HepG2 (cell line): ENCODE measurements at regions not wholly inside any gene's neighbourhood (a gene's known extent, or its start where the extent isn't known, plus 50 kb on each side); places are given as distances from the start of the nearest gene placed in this dataset.

Experiments
- ATAC-seq: fragments of 200-7000 bp; cut with Tn5 transposase; 3 replicates; pipeline ENCODE4 v1.9.1; 2020; ENCODE audit warnings: mild to moderate bottlenecking, moderate library complexity
- BruUV-seq: library from RNA; stranded (reverse); fragments of 400-500 nt; replicated peaks from 2 replicates; lab custom pipeline; 2021; lab: Mats Ljungman, UMichigan
- CTCF ChIA-PET: fragments of 300-600 bp; formaldehyde crosslinking; extraction: SDS; loops from one replicate; lab custom pipeline; 2021; ENCODE audit warnings: low total read pairs, inconsistent platforms, low intra/inter-chr PET ratio; lab: Yijun Ruan, JAX
- POLR2A ChIA-PET: fragments of 350-600 bp; sonication (Branson Sonifier 250); formaldehyde crosslinking; loops from one replicate; lab custom pipeline; 2020; ENCODE audit warnings: antibody characterized with exemption, inconsistent platforms; lab: Yijun Ruan, JAX
- DNase-seq: peaks from one replicate; pipeline ENCODE4 v3.0.0-alpha.2; 2015; ENCODE audit warnings: low spot score
- FAIRE-seq: peaks from 3 replicates; lab custom pipeline; 2011; peaks lifted over from hg19 to GRCh38; lab: Jason Lieb, UNC
- H2AFZ ChIP-seq: one replicate; pipeline ENCODE4 v1.6.1; 2011; ENCODE audit warnings: low read length, inconsistent platforms
- H3K27ac ChIP-seq: fragments of 300-600 bp; 3 replicates; pipeline ENCODE4 v1.8.0; 2011; ENCODE audit warnings: mixed run types, mild to moderate bottlenecking, mixed read lengths, low read length, inconsistent platforms; ENCODE audit not compliant: insufficient read depth; ENCODE audit errors: extremely low read length
- H3K27me3 ChIP-seq, 2 experiments: fragments of 200-600 bp in 1 of 2; 2 replicates in 1 of 2; 3 replicates in 1 of 2; pipeline versions ENCODE4 v1.6.0 to v1.8.0; 2011; ENCODE audit warnings: low read length in 2 of 2, mild to moderate bottlenecking in 2 of 2, moderate library complexity in 2 of 2, inconsistent platforms in 1 of 2; ENCODE audit not compliant: insufficient read depth in 2 of 2, control insufficient read depth in 1 of 2
- H3K36me3 ChIP-seq, 2 experiments: fragments of 200-600 bp in 1 of 2; replicated peaks in 1 of 2; 2 replicates in 1 of 2; 3 replicates in 1 of 2; pipeline versions ENCODE4 v1.5.1 to v1.8.0; 2011; ENCODE audit warnings: low read length in 2 of 2, inconsistent platforms in 1 of 2; ENCODE audit not compliant: insufficient read depth in 2 of 2, control insufficient read depth in 1 of 2
- H3K4me1 ChIP-seq: 2 replicates; pipeline ENCODE4 v1.5.1; 2012; ENCODE audit warnings: low read length, inconsistent platforms; ENCODE audit not compliant: insufficient read depth
- H3K4me2 ChIP-seq: 2 replicates; pipeline ENCODE4 v1.6.0; 2011; ENCODE audit warnings: low read depth, low read length, inconsistent platforms
- H3K4me3 ChIP-seq, 3 experiments: fragments of 200-600 bp in 1 of 3; sonication (generic), shearing (Covaris generic) in 1 of 3; replicated peaks in 1 of 3; 2 replicates each; pipeline ENCODE4 v1.5.1; 2011 to 2016; ENCODE audit warnings: low read length in 3 of 3, inconsistent platforms in 2 of 3, low read depth in 2 of 3, mild to moderate bottlenecking in 2 of 3, control low read depth in 1 of 3, mixed read lengths in 1 of 3; ENCODE audit not compliant: insufficient read depth in 1 of 3
- H3K79me2 ChIP-seq: one replicate; pipeline ENCODE4 v1.6.1; 2011; ENCODE audit warnings: low read length, inconsistent platforms; ENCODE audit not compliant: insufficient read depth
- H3K9ac ChIP-seq: 2 replicates; pipeline ENCODE4 v1.6.0; 2011; ENCODE audit warnings: mild to moderate bottlenecking, low read depth, low read length, inconsistent platforms; ENCODE audit not compliant: insufficient read depth
- H3K9me3 ChIP-seq: 2 replicates; pipeline ENCODE4 v1.5.1; 2012; ENCODE audit warnings: mild to moderate bottlenecking, low read length
- H4K20me1 ChIP-seq: 2 replicates; pipeline ENCODE4 v1.6.0; 2011; ENCODE audit warnings: inconsistent platforms, mild to moderate bottlenecking, low read length, moderate library complexity; ENCODE audit not compliant: insufficient read depth
- CCAR2 ChIP-seq: fragments of 200-400 bp; formaldehyde crosslinking; optimal IDR thresholded peaks from 2 replicates; pipeline ENCODE3; 2018; ENCODE audit warnings: low read depth, mild to moderate bottlenecking, low read length, moderate library complexity
- GLI4 ChIP-seq: sonication (generic); formaldehyde crosslinking; IDR thresholded peaks from 2 replicates; pipeline ENCODE4 v1.5.1; 2020; ENCODE audit warnings: missing genetic modification reagents, mild to moderate bottlenecking, moderate library complexity, borderline replicate concordance
- HNRNPUL1 ChIP-seq: fragments of 200-400 bp; formaldehyde crosslinking; IDR thresholded peaks from 2 replicates; pipeline ENCODE4 v1.6.1; 2017; ENCODE audit warnings: low read depth, mild to moderate bottlenecking, low read length, moderate library complexity
- KDM2A ChIP-seq: sonication (generic); formaldehyde crosslinking; IDR thresholded peaks from 2 replicates; pipeline ENCODE4 v1.4.0; 2020; ENCODE audit warnings: low read depth, missing genetic modification reagents, borderline replicate concordance
- SOX6 ChIP-seq, 2 experiments: fragments of 450-650 bp in 1 of 2; sonication (generic) in 1 of 2; formaldehyde crosslinking in 1 of 2; IDR thresholded peaks; 2 replicates each; pipeline versions ENCODE4 v1.4.0 to v1.6.1; 2017 to 2020; ENCODE audit warnings: antibody characterized with exemption in 1 of 2, mild to moderate bottlenecking in 1 of 2, missing genetic modification reagents in 1 of 2
- SPEN ChIP-seq: sonication (generic); formaldehyde crosslinking; IDR thresholded peaks from 2 replicates; pipeline ENCODE4 v1.5.1; 2020; ENCODE audit warnings: low read depth, mild to moderate bottlenecking, missing genetic modification reagents
- XBP1 ChIP-seq: sonication (generic); formaldehyde crosslinking; IDR thresholded peaks from 2 replicates; pipeline ENCODE4 v1.5.0; 2020; ENCODE audit warnings: missing genetic modification reagents
- ZNF24 ChIP-seq: fragments of 450-650 bp; IDR thresholded peaks from 2 replicates; pipeline ENCODE4 v1.6.1; 2017; ENCODE audit warnings: antibody characterized with exemption, mild to moderate bottlenecking
- ZNF354B ChIP-seq: sonication (generic); formaldehyde crosslinking; IDR thresholded peaks from 2 replicates; pipeline ENCODE4 v1.8.0; 2022; ENCODE audit warnings: mild to moderate bottlenecking, missing genetic modification reagents
- ZNF557 ChIP-seq: sonication (generic); formaldehyde crosslinking; IDR thresholded peaks from 2 replicates; pipeline ENCODE4 v1.4.0; 2020; ENCODE audit warnings: missing genetic modification reagents
- ZNF703 ChIP-seq: sonication (generic); formaldehyde crosslinking; IDR thresholded peaks from 2 replicates; pipeline ENCODE4 v1.5.1; 2020; ENCODE audit warnings: missing genetic modification reagents, mild to moderate bottlenecking, moderate library complexity, borderline replicate concordance
- in situ Hi-C: cut with HindIII; loops from 2 replicates; pipeline ENCODE4 v1.10.0; 2017; ENCODE audit warnings: low pct_unique_long_range_greater_than_20kb; ENCODE audit not compliant: extremely low pct_ligation_motif_present
- intact Hi-C: fragments of 100-400 bp; cut with micrococcal nuclease; formaldehyde crosslinking; loops from one replicate; pipeline ENCODE4 v1.10.0; 2022; ENCODE audit not compliant: unreplicated experiment
- TF ChIP-seq, protein P1 (sequence below): sonication (generic); formaldehyde crosslinking; IDR thresholded peaks from 2 replicates; pipeline ENCODE4 v1.4.0; 2020; ENCODE audit warnings: mild to moderate bottlenecking, missing genetic modification reagents
- TF ChIP-seq, protein P2 (sequence below): sonication (generic); formaldehyde crosslinking; IDR thresholded peaks from 2 replicates; pipeline ENCODE4 v1.8.0; 2022; ENCODE audit warnings: missing genetic modification reagents, mild to moderate bottlenecking, inconsistent platforms, borderline replicate concordance
- TF ChIP-seq, protein P3 (sequence below): sonication (generic); formaldehyde crosslinking; IDR thresholded peaks from 2 replicates; pipeline ENCODE4 v1.5.0; 2020; ENCODE audit warnings: missing genetic modification reagents
- TF ChIP-seq, protein P4 (sequence below): sonication (generic); formaldehyde crosslinking; IDR thresholded peaks from 2 replicates; pipeline ENCODE4 v1.8.1; 2022; ENCODE audit warnings: low read depth, mild to moderate bottlenecking, missing genetic modification reagents
- TF ChIP-seq, protein P5 (sequence below): sonication (generic); formaldehyde crosslinking; IDR thresholded peaks from 2 replicates; pipeline ENCODE4 v1.4.0; 2020; ENCODE audit warnings: missing genetic modification reagents

DNA sequence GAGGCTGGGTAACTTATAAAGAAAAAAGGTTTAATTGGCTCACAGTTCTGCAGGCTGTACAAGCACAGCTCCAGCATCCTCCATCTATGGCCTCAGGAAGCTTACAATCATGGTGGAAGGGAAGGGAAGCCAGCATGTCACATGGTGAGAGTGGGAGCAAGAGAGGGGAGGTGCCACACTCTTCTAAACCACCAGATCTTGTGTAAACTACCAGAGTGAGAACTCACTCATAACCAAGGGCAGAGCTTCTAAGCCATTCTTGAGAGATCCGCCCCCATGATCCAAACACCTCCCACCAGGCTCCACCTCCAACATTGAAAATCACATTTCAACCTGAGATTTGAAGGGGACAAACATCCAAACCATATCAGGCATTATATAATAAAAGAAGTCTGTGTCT, 121.6 kb upstream of the CDC42EP3 start (continued):
- TF ChIP-seq SOX6 (IDR thresholded peaks at IDR 0.05) (no peak), SOX6 (CRISPR knock-in tag; IDR thresholded peaks at IDR 0.05) (no peak), CCAR2 (no peak), ZNF557 (no peak)
- TF ChIP-seq, protein P1, sequence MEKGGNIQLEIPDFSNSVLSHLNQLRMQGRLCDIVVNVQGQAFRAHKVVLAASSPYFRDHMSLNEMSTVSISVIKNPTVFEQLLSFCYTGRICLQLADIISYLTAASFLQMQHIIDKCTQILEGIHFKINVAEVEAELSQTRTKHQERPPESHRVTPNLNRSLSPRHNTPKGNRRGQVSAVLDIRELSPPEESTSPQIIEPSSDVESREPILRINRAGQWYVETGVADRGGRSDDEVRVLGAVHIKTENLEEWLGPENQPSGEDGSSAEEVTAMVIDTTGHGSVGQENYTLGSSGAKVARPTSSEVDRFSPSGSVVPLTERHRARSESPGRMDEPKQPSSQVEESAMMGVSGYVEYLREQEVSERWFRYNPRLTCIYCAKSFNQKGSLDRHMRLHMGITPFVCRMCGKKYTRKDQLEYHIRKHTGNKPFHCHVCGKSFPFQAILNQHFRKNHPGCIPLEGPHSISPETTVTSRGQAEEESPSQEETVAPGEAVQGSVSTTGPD (CRISPR knock-in tag): no peak

DNA sequence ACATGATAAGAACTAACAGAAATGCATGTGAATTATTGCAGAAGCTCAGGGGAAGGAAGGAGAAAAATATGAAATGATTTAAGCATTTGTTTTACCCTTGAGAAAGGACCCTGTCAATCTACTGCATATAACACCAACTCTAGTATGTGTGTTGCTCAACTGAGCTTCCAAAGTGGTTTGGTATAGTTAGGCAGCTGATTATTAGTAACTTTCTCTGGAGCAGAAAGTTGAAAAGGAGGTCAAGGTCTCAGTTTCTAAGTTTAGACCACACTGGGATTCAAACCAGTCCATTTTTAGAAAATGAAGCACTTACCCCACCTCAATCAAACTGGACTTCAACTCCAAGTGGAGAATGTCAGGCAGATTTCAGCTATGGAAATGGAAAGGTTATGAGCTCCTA, 123.3 kb upstream of the CDC42EP3 start:
- Histone ChIP-seq H3K9me3 (no peaks in the 10 kb centered on the region), H3K4me2 (no peak overlapping the region), H3K4me1 (no peaks in the 10 kb centered on the region), H3K4me3 (no peak overlapping the region), H2AFZ (no peak overlapping the region), H3K79me2 (no peaks in the 10 kb centered on the region), H3K36me3 (no peaks in the 10 kb centered on the region), H3K9ac (no peak overlapping the region), H3K27me3 (no peaks in the 10 kb centered on the region), H3K27ac (no peak overlapping the region), H4K20me1 (no peaks in the 10 kb centered on the region)
- in situ Hi-C loops: no loop called here
- FAIRE-seq: no peak
- intact Hi-C loops: no loop called here
- ChIA-PET POLR2A (no interaction called here), CTCF (no interaction called here)
- no TSS peak for BruUV-seq
- no peak for DNase-seq
- no peak for TF ChIP-seq GLI4 (CRISPR knock-in tag)
- TF ChIP-seq ZNF354B (CRISPR knock-in tag): no peak
- TF ChIP-seq ZNF703 (CRISPR knock-in tag): no peak
- TF ChIP-seq HNRNPUL1: no peak
- no peak for TF ChIP-seq ZNF24
- TF ChIP-seq, protein P2, sequence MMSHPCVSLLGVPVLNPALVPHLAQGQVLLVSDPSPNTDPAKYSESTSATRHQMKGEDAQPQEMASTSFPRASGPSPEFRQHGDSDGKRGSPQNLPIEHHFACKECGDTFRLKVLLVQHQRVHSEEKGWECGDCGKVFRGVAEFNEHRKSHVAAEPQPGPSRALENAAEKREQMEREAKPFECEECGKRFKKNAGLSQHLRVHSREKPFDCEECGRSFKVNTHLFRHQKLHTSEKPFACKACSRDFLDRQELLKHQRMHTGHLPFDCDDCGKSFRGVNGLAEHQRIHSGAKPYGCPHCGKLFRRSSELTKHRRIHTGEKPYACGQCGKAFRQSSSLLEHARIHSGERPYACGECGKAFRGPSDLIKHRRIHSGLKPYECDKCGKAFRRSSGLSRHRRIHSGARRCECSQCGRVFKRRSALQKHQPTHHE (CRISPR knock-in tag): no peak
- TF ChIP-seq SPEN (CRISPR knock-in tag): no peak
- TF ChIP-seq, protein P3, sequence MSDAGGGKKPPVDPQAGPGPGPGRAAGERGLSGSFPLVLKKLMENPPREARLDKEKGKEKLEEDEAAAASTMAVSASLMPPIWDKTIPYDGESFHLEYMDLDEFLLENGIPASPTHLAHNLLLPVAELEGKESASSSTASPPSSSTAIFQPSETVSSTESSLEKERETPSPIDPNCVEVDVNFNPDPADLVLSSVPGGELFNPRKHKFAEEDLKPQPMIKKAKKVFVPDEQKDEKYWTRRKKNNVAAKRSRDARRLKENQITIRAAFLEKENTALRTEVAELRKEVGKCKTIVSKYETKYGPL (CRISPR knock-in tag): no peak
- TF ChIP-seq, protein P4, sequence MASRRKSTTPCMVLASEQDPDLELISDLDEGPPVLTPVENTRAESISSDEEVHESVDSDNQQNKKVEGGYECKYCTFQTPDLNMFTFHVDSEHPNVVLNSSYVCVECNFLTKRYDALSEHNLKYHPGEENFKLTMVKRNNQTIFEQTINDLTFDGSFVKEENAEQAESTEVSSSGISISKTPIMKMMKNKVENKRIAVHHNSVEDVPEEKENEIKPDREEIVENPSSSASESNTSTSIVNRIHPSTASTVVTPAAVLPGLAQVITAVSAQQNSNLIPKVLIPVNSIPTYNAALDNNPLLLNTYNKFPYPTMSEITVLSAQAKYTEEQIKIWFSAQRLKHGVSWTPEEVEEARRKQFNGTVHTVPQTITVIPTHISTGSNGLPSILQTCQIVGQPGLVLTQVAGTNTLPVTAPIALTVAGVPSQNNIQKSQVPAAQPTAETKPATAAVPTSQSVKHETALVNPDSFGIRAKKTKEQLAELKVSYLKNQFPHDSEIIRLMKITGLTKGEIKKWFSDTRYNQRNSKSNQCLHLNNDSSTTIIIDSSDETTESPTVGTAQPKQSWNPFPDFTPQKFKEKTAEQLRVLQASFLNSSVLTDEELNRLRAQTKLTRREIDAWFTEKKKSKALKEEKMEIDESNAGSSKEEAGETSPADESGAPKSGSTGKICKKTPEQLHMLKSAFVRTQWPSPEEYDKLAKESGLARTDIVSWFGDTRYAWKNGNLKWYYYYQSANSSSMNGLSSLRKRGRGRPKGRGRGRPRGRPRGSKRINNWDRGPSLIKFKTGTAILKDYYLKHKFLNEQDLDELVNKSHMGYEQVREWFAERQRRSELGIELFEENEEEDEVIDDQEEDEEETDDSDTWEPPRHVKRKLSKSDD (CRISPR knock-in tag): no peak
- TF ChIP-seq XBP1: no peak
- TF ChIP-seq, protein P5, sequence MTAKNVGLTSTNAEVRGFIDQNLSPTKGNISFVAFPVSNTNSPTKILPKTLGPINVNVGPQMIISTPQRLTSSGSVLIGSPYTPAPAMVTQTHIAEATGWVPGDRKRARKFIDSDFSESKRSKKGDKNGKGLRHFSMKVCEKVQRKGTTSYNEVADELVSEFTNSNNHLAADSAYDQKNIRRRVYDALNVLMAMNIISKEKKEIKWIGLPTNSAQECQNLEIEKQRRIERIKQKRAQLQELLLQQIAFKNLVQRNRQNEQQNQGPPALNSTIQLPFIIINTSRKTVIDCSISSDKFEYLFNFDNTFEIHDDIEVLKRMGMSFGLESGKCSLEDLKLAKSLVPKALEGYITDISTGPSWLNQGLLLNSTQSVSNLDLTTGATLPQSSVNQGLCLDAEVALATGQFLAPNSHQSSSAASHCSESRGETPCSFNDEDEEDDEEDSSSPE (CRISPR knock-in tag): no peak
- no peak for TF ChIP-seq KDM2A (CRISPR knock-in tag)
- no peak for ATAC-seq
